Nephron progenitor cell (in vitro differentiated cells): ENCODE measurements at regions not wholly inside any gene's neighbourhood (a gene's known extent, or its start where the extent isn't known, plus 50 kb on each side); places are given as distances from the start of the nearest gene placed in this dataset.
"Not testable (repeated sequence)": the region's sequence is repeated elsewhere in the genome, so short reads cannot be mapped to it uniquely, and the experiment has no call there.

Source experiments
- DNase-seq: peaks from one replicate; pipeline ENCODE4 v3.0.0; 2021
- H3K27ac Mint-ChIP-seq: 2 replicates; pipeline ENCODE4 v1.8.0; 2021; ENCODE audit warnings: mild to moderate bottlenecking, moderate library complexity, mixed read lengths
- H3K27me3 Mint-ChIP-seq: 2 replicates; pipeline ENCODE4 v1.8.0; 2021; ENCODE audit warnings: mild to moderate bottlenecking, low read depth, mixed read lengths; ENCODE audit not compliant: poor library complexity
- H3K36me3 Mint-ChIP-seq: 2 replicates; pipeline ENCODE4 v1.8.0; 2021; ENCODE audit warnings: low read depth, mixed read lengths
- H3K4me1 Mint-ChIP-seq: 2 replicates; pipeline ENCODE4 v1.8.0; 2021; ENCODE audit warnings: mixed read lengths
- H3K4me3 Mint-ChIP-seq: 2 replicates; pipeline ENCODE4 v1.8.0; 2021; ENCODE audit warnings: mild to moderate bottlenecking, moderate library complexity, mixed read lengths
- H3K9me3 Mint-ChIP-seq: 2 replicates; pipeline ENCODE4 v1.8.0; 2021; ENCODE audit warnings: mild to moderate bottlenecking, moderate library complexity, mixed read lengths
- TF ChIP-seq, protein P1 (sequence below): fragments of 200-600 bp; sonication (generic); IDR thresholded peaks from 2 replicates; pipeline ENCODE4 v1.5.0; 2021; ENCODE audit warnings: antibody characterized with exemption

GRCh38 chr3:34675383-34676120 lies 877.1 kb downstream of the PDCD6IP start:
- H3K4me3 Mint-ChIP-seq, result no peak overlapping the region
- H3K4me1 Mint-ChIP-seq, result peaks cover 15% of the 10 kb centered on the region
- no peak overlapping the region for H3K27ac Mint-ChIP-seq
- TF ChIP-seq, protein P1, sequence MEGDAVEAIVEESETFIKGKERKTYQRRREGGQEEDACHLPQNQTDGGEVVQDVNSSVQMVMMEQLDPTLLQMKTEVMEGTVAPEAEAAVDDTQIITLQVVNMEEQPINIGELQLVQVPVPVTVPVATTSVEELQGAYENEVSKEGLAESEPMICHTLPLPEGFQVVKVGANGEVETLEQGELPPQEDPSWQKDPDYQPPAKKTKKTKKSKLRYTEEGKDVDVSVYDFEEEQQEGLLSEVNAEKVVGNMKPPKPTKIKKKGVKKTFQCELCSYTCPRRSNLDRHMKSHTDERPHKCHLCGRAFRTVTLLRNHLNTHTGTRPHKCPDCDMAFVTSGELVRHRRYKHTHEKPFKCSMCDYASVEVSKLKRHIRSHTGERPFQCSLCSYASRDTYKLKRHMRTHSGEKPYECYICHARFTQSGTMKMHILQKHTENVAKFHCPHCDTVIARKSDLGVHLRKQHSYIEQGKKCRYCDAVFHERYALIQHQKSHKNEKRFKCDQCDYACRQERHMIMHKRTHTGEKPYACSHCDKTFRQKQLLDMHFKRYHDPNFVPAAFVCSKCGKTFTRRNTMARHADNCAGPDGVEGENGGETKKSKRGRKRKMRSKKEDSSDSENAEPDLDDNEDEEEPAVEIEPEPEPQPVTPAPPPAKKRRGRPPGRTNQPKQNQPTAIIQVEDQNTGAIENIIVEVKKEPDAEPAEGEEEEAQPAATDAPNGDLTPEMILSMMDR, result no peak
- no peaks in the 10 kb centered on the region for H3K27me3 Mint-ChIP-seq
- peaks cover 30% of the 10 kb centered on the region for H3K9me3 Mint-ChIP-seq
- H3K36me3 Mint-ChIP-seq, result peaks cover 13% of the 10 kb centered on the region
- no peak for DNase-seq

DNA sequence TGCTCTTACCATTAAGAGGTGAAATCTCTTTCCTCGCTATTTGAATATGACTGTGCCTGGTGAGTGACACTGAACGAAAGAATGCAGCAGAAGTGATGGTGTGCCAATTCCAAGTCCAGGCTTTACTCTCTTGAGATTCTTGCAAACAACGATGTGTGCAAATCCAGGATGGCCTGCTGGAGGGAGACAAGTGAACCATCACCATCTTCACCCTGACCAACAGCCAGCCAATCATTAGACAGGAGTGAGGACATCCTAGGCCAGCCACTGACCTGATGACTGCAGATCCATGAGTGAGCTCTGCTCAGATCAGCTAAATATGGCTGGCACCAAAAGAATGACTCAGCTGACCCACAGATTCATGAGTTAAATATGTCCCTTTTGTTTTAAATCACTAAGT lies 878.0 kb downstream of the PDCD6IP start:
- TF ChIP-seq, protein P1, result no peak
- Mint-ChIP-seq H3K36me3 (peaks cover 22% of the 10 kb centered on the region), H3K27me3 (no peaks in the 10 kb centered on the region), H3K4me3 (no peak overlapping the region), H3K27ac (no peak overlapping the region), H3K4me1 (peaks cover 15% of the 10 kb centered on the region), H3K9me3 (peaks cover 39% of the 10 kb centered on the region)
- DNase-seq, result no peak

GRCh38 chr3:34678575-34678974 lies 880.1 kb downstream of the PDCD6IP start:
- Mint-ChIP-seq H3K9me3 (peaks cover 35% of the 10 kb centered on the region), H3K4me3 (no peak overlapping the region), H3K36me3 (peaks cover 26% of the 10 kb centered on the region), H3K4me1 (peaks cover 15% of the 10 kb centered on the region), H3K27me3 (no peaks in the 10 kb centered on the region), H3K27ac (peak overlapping the region; percentile 5)
- TF ChIP-seq, protein P1, result no peak
- no peak for DNase-seq

- Mint-ChIP-seq H3K9me3 (peaks cover 35% of the 10 kb centered on the region), H3K36me3 (peaks cover 26% of the 10 kb centered on the region), H3K4me1 (peaks cover 15% of the 10 kb centered on the region)
- not testable (repeated sequence) for H3K27me3 Mint-ChIP-seq, DNase-seq, H3K4me3 Mint-ChIP-seq, H3K27ac Mint-ChIP-seq
Observed at GRCh38 chr3:34679055-34679454, 880.6 kb downstream of the PDCD6IP start.

GRCh38 chr3:34683851-34684250 lies 885.4 kb downstream of the PDCD6IP start:
- DNase-seq, result peak; percentile 75
- peaks cover 26% of the 10 kb centered on the region for H3K36me3 Mint-ChIP-seq

DNA sequence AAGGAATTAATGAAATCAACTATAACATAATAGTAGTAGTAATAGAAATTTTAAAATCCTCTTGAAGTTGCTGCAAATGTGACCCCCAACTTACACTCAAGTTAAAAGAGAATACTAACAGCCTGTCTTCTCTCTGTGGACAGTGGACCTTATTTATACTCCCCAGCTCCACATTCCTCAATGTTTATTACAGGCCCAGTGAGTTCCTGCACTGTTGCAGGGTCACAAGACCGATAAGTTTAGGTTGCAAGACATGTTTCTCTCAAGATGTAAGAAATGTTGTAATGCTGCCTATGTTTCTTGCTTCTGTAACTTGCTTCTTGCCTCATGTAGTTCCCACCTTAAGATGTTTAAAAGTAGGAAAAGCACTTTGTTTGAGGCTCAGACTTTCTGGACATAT lies 888.1 kb downstream of the PDCD6IP start:
- no peak for DNase-seq
- Mint-ChIP-seq H3K27me3 (no peaks in the 10 kb centered on the region), H3K27ac (no peak overlapping the region), H3K4me1 (no peaks in the 10 kb centered on the region), H3K4me3 (no peak overlapping the region), H3K9me3 (peaks cover 2% of the 10 kb centered on the region), H3K36me3 (peaks cover 2% of the 10 kb centered on the region)
- TF ChIP-seq, protein P1, result no peak

More at GRCh38 chr3:34683851-34684250, 885.4 kb downstream of the PDCD6IP start:
- no peaks in the 10 kb centered on the region for H3K27me3 Mint-ChIP-seq
- no peak overlapping the region for H3K27ac Mint-ChIP-seq
- TF ChIP-seq, protein P1, result peak; percentile 59
- no peak overlapping the region for H3K4me3 Mint-ChIP-seq
- peaks cover 5% of the 10 kb centered on the region for H3K4me1 Mint-ChIP-seq
- peaks cover 29% of the 10 kb centered on the region for H3K9me3 Mint-ChIP-seq
